H9 (cell line): ENCODE measurements at regions not wholly inside any gene's neighbourhood (a gene's known extent, or its start where the extent isn't known, plus 50 kb on each side); places are given as distances from the start of the nearest gene placed in this dataset.

Experiments used
- DNase-seq: peaks from one replicate; pipeline ENCODE4 v3.0.0-alpha.2; 2017
- H2AFZ ChIP-seq: one replicate; pipeline ENCODE4 v1.6.1; 2013; ENCODE audit warnings: mild to moderate bottlenecking, low read length, control low read depth, moderate library complexity
- H2AK5ac ChIP-seq: 2 replicates; pipeline ENCODE4 v1.6.1; 2013; ENCODE audit warnings: low read length, control low read depth, mixed read lengths; ENCODE audit not compliant: insufficient read length
- H2BK120ac ChIP-seq: one replicate; pipeline ENCODE4 v1.6.1; 2013; ENCODE audit warnings: low read depth, mild to moderate bottlenecking, low read length, control low read depth, inconsistent platforms; ENCODE audit not compliant: poor library complexity, severe bottlenecking
- H2BK12ac ChIP-seq: 2 replicates; pipeline ENCODE4 v1.6.1; 2013; ENCODE audit warnings: low read length, control low read depth, mixed read lengths, low read depth; ENCODE audit not compliant: insufficient read length
- H2BK15ac ChIP-seq: 2 replicates; pipeline ENCODE4 v1.6.1; 2013; ENCODE audit warnings: low read depth, low read length, control low read depth
- H2BK20ac ChIP-seq: one replicate; pipeline ENCODE4 v1.6.1; 2013; ENCODE audit warnings: low read depth, mild to moderate bottlenecking, low read length, control low read depth, inconsistent platforms; ENCODE audit not compliant: poor library complexity, severe bottlenecking
- H2BK5ac ChIP-seq: 2 replicates; pipeline ENCODE4 v1.6.1; 2013; ENCODE audit warnings: low read length, control low read depth, mixed read lengths; ENCODE audit not compliant: insufficient read length
- H3K14ac ChIP-seq: 2 replicates; pipeline ENCODE4 v1.6.1; 2013; ENCODE audit warnings: low read length, control low read depth; ENCODE audit not compliant: insufficient read depth
- H3K18ac ChIP-seq: 2 replicates; pipeline ENCODE4 v1.6.1; 2013; ENCODE audit warnings: low read depth, mild to moderate bottlenecking, mixed read lengths, low read length, control low read depth; ENCODE audit not compliant: insufficient read length
- H3K23ac ChIP-seq: 2 replicates; pipeline ENCODE4 v1.6.1; 2013; ENCODE audit warnings: low read length, control low read depth, mixed read lengths, low read depth; ENCODE audit not compliant: insufficient read length
- H3K23me2 ChIP-seq: 2 replicates; pipeline ENCODE4 v1.6.1; 2013; ENCODE audit warnings: low read depth, mild to moderate bottlenecking, mixed read lengths, low read length, control low read depth; ENCODE audit not compliant: insufficient read length, poor library complexity, severe bottlenecking
- H3K27ac ChIP-seq: 2 replicates; pipeline ENCODE4 v1.5.1; 2013; ENCODE audit warnings: low read length, control low read depth, mixed read lengths, low read depth; ENCODE audit not compliant: insufficient read length
- H3K27me3 ChIP-seq: 2 replicates; pipeline ENCODE4 v1.6.1; 2013; ENCODE audit warnings: low read length, control low read depth, inconsistent platforms; ENCODE audit not compliant: insufficient read depth
- H3K4ac ChIP-seq: 2 replicates; pipeline ENCODE4 v1.6.1; 2013; ENCODE audit warnings: low read depth, mild to moderate bottlenecking, control low read depth, inconsistent platforms, low read length, moderate library complexity
- H3K4me1 ChIP-seq: 2 replicates; pipeline ENCODE4 v1.6.1; 2013; ENCODE audit warnings: low read length, control low read depth, inconsistent platforms; ENCODE audit not compliant: insufficient read depth
- H3K4me2 ChIP-seq: 2 replicates; pipeline ENCODE4 v1.6.1; 2013; ENCODE audit warnings: low read length, control low read depth, mixed read lengths; ENCODE audit not compliant: insufficient read length, insufficient read depth
- H3K56ac ChIP-seq: 2 replicates; pipeline ENCODE4 v1.6.1; 2013; ENCODE audit warnings: low read depth, mild to moderate bottlenecking, mixed read lengths, low read length, control low read depth; ENCODE audit not compliant: insufficient read length
- H3K79me1 ChIP-seq: 2 replicates; pipeline ENCODE4 v1.6.1; 2013; ENCODE audit warnings: low read depth, mild to moderate bottlenecking, moderate library complexity, low read length, control low read depth, inconsistent platforms; ENCODE audit not compliant: insufficient read depth, poor library complexity, severe bottlenecking
- H3K79me2 ChIP-seq: 2 replicates; pipeline ENCODE4 v1.6.1; 2013; ENCODE audit warnings: low read length, control low read depth, inconsistent platforms; ENCODE audit not compliant: insufficient read depth
- H3K9ac ChIP-seq: 2 replicates; pipeline ENCODE4 v1.6.1; 2013; ENCODE audit warnings: low read length, control low read depth, mixed read lengths; ENCODE audit not compliant: insufficient read length; ENCODE audit errors: extremely low read depth
- H3K9me3 ChIP-seq: one replicate; pipeline ENCODE4 v1.6.1; 2013; ENCODE audit warnings: low read depth, low read length, inconsistent platforms; ENCODE audit not compliant: control insufficient read depth
- H3T11ph ChIP-seq: one replicate; pipeline ENCODE4 v1.6.1; 2013; ENCODE audit warnings: mild to moderate bottlenecking, low read length, control low read depth, inconsistent platforms
- H4K20me1 ChIP-seq: one replicate; pipeline ENCODE4 v1.6.1; 2013; ENCODE audit not compliant: control insufficient read depth, insufficient read length, insufficient read depth
- H4K5ac ChIP-seq: 2 replicates; pipeline ENCODE4 v1.6.1; 2013; ENCODE audit warnings: low read depth, mild to moderate bottlenecking, mixed read lengths, low read length, control low read depth; ENCODE audit not compliant: insufficient read length
- H4K8ac ChIP-seq: replicated peaks from 2 replicates; pipeline ENCODE4 v1.6.1; 2013; ENCODE audit warnings: low read length, control low read depth, mixed read lengths, low read depth; ENCODE audit not compliant: insufficient read length
- H4K91ac ChIP-seq: 2 replicates; pipeline ENCODE4 v1.6.1; 2013; ENCODE audit warnings: low read depth, mild to moderate bottlenecking, moderate library complexity, mixed read lengths, low read length, control low read depth; ENCODE audit not compliant: insufficient read length
- H3K27ac Mint-ChIP-seq, 3 experiments: 2 replicates in 2 of 3; 3 replicates in 1 of 3; pipeline ENCODE4 v1.8.0; 2020 to 2021; ENCODE audit warnings: mixed read lengths in 3 of 3, mild to moderate bottlenecking in 1 of 3, moderate library complexity in 1 of 3
- H3K27me3 Mint-ChIP-seq: 2 replicates; pipeline ENCODE4 v1.8.0; 2021; ENCODE audit warnings: low read depth, mild to moderate bottlenecking, moderate library complexity, mixed read lengths
- H3K36me3 Mint-ChIP-seq, 3 experiments: 2 replicates in 2 of 3; 3 replicates in 1 of 3; pipeline ENCODE4 v1.8.0; 2020 to 2021; ENCODE audit warnings: low read depth in 3 of 3, mixed read lengths in 3 of 3; ENCODE audit not compliant: insufficient read depth in 1 of 3
- H3K4me1 Mint-ChIP-seq, 2 experiments: 2 replicates each; pipeline ENCODE4 v1.8.0; 2020; ENCODE audit warnings: mixed read lengths in 2 of 2
- H3K4me3 Mint-ChIP-seq, 2 experiments: 2 replicates in 1 of 2; 3 replicates in 1 of 2; pipeline ENCODE4 v1.8.0; 2020 to 2021; ENCODE audit warnings: mild to moderate bottlenecking in 2 of 2, mixed read lengths in 2 of 2, moderate library complexity in 1 of 2
- H3K9me3 Mint-ChIP-seq, 2 experiments: 2 replicates in 1 of 2; 3 replicates in 1 of 2; pipeline ENCODE4 v1.8.0; 2020; ENCODE audit warnings: mild to moderate bottlenecking in 2 of 2, mixed read lengths in 2 of 2, moderate library complexity in 1 of 2
- WGBS: extraction: QIAGEN DNeasy Blood & Tissue Kit; methylation state at CpG from one replicate; pipeline ENCODE4 v1.1.7; 2013; ENCODE audit warnings: missing lambda C conversion rate, low lambda C conversion rate, mixed read lengths; ENCODE audit not compliant: insufficient read length; ENCODE audit errors: extremely low coverage; 5-methylcytosine and 5-hydroxymethylcytosine counted together
- TF ChIP-seq, protein P1 (sequence below): fragments of 200-600 bp; sonication (generic); conservative IDR thresholded peaks from 3 replicates; pipeline ENCODE4 v1.8.0; 2021; ENCODE audit warnings: antibody characterized with exemption, mild to moderate bottlenecking

DNA sequence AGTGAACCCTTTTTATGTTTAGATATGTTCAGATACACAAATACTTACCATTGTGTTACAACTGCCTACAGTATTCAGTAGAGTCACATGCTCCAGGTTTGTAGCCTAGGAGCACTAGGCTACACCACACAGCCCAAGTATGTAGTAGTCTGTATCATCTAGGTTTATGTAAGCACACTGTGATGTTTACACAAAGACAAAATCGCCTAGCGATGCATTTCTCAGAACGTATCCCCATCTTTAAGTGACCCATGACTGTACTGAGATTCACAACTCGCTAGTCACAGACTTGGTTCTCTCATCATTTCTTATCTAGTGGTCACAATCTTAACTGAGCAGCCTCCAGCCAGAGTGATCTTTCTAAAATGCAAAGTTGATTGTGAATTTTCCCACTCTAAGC lies 119.2 kb downstream of the RASSF10 start:
- H3K4me3 Mint-ChIP-seq: no peak overlapping the region

More for the DNA sequence above, 119.2 kb downstream of the RASSF10 start:
- Mint-ChIP-seq H3K4me1 (0 out of 4 replicates have a peak, but pooled peaks cover 0 to 3% of the 10 kb centered on the region in 2 experiments), H3K27ac (no peak overlapping the region), H3K36me3 (peaks cover under 1 to 9% (median under 1%) of the 10 kb centered on the region in 3 experiments; a peak in 3 of 7 replicates), H3K9me3 (peaks cover 5 to 16% of the 10 kb centered on the region in 2 experiments; a peak in 4 of 5 replicates), H3K27me3 (no peaks in the 10 kb centered on the region; the same call in 1 of the 2 replicates)
- no peak overlapping the region for H2AFZ ChIP-seq
- no peak overlapping the region for H2BK120ac ChIP-seq
- H3K23ac ChIP-seq: no peak overlapping the region
- H3K4ac ChIP-seq: no peak overlapping the region
- no peak overlapping the region for H3T11ph ChIP-seq
- no peak overlapping the region for H3K27ac ChIP-seq
- no peak overlapping the region for H2BK15ac ChIP-seq
- no peaks in the 10 kb centered on the region for H3K23me2 ChIP-seq
- no peak overlapping the region for H3K18ac ChIP-seq
- H4K8ac ChIP-seq: no peak overlapping the region
- no peak overlapping the region for H4K5ac ChIP-seq
- no peak overlapping the region for H3K14ac ChIP-seq
- TF ChIP-seq, protein P1, sequence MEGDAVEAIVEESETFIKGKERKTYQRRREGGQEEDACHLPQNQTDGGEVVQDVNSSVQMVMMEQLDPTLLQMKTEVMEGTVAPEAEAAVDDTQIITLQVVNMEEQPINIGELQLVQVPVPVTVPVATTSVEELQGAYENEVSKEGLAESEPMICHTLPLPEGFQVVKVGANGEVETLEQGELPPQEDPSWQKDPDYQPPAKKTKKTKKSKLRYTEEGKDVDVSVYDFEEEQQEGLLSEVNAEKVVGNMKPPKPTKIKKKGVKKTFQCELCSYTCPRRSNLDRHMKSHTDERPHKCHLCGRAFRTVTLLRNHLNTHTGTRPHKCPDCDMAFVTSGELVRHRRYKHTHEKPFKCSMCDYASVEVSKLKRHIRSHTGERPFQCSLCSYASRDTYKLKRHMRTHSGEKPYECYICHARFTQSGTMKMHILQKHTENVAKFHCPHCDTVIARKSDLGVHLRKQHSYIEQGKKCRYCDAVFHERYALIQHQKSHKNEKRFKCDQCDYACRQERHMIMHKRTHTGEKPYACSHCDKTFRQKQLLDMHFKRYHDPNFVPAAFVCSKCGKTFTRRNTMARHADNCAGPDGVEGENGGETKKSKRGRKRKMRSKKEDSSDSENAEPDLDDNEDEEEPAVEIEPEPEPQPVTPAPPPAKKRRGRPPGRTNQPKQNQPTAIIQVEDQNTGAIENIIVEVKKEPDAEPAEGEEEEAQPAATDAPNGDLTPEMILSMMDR: no peak
- DNase-seq: no peak
- no peaks in the 10 kb centered on the region for H3K9me3 ChIP-seq
- no peak overlapping the region for H3K9ac ChIP-seq
- H2BK20ac ChIP-seq: no peak overlapping the region
- H2BK5ac ChIP-seq: no peak overlapping the region
- H3K79me1 ChIP-seq: no peaks in the 10 kb centered on the region
- no peaks in the 10 kb centered on the region for H3K79me2 ChIP-seq
- H3K4me2 ChIP-seq: no peak overlapping the region
- H3K4me1 ChIP-seq: peaks cover 2% of the 10 kb centered on the region; the same call in 1 of the 2 replicates
- H4K20me1 ChIP-seq: no peaks in the 10 kb centered on the region
- no peak overlapping the region for H2AK5ac ChIP-seq
- H4K91ac ChIP-seq: no peak overlapping the region
- H2BK12ac ChIP-seq: no peak overlapping the region
- no CpG with 5 or more reads among the region's 4 CpGs for WGBS
- no peak overlapping the region for H3K56ac ChIP-seq
- H3K27me3 ChIP-seq: no peaks in the 10 kb centered on the region
